Pulmonary artery endothelial cell (primary cell): ENCODE measurements at regions not wholly inside any gene's neighbourhood (a gene's known extent, or its start where the extent isn't known, plus 50 kb on each side); places are given as distances from the start of the nearest gene placed in this dataset.

Source experiments
- DNase-seq: peaks from one replicate; pipeline ENCODE4 v3.0.0-alpha.2; 2011; ENCODE audit warnings: low read depth, low spot score

DNA sequence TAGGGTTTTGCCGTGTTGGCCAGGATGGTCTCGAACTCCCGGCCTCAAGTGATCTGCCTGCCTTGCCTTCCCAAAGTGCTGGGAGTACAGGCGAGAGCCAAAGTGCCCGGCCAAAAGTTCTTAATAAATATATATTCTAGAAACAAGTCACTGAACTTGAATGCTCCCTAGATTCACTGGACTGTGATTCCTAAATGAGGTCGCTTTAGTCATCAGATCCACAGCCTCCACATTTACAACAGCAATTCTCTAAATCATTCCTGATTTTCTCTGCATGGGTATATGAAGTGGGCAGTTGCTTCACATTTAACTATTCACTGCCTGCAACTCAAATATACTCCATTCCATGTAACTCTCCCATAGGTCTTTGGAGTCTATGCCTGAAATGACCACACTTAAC, 813.0 kb downstream of the GALC start:
- no peak for DNase-seq

DNA sequence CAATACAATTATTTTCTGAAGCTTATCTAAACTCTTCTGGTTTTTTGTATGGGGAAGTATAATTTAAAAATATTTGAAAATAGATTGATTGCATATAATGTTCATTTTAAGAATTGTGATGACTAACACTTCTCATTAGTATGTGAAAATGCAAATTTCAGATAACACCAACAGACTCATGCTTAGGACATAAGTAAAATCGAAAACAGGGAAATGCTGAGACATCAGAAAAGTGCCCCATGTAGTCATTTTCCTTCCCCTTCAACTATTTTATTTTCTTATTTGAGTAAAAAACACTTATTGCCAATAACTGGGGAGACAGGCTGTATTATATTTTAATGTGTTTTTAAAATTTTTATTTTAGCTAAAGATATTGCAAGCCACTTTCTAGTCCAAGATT, 814.7 kb downstream of the GALC start:
- no peak for DNase-seq

DNA sequence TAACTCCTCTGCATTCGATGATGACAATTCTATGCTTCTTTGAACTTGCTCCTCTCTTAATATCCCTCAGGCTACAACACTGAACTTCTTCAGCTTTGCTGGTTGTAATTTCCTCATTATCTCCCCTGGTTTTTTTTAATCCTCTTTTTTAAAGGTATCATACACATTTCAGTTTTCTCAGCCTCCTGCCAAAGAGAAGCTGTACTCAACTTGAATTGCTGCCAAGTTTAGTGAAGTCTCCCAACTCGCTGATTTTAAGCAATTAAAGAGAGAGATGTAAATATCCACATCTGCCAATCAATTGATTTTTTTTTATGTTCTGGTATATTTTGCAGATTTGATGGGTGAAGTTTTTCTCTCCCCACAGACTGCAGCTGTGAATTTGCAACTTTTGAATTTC, 817.8 kb downstream of the GALC start:
- DNase-seq, result no peak

DNA sequence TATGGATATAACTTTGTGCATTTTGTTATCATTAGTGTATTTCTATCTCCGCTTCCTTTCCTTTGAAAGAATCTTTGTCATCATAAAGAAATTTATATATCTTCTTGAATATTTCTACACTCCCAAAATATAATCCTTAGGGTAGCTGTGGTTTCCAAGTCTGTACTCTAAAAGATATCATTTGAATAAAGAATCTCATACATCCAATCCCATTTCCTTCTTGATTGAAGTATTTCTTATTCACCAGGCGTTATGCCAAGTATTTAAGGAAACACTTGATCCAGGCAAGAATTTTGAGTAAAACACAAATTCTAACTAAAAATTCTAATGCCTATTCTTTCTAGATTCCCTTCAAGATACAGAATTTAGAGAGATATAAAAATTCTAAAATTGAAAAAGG, 821.8 kb downstream of the GALC start:
- no peak for DNase-seq

DNA sequence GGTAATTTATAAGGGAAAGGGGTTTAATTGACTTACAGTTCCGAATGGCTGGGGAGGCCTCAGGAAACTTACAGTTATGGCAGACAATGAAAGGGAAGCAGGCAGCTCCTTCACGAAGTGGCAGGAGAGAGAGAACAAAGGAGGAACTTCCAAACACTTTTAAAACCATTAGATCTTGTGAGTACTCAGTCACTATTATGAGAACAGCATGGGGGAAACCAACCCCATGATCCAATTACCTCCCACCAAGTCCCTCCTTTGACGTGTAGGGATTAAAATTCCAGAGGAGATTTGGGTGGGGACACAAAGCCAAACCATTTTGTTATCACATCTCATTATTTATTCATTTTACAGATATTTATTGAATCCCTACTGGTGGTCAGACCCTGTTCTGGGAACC, 822.8 kb downstream of the GALC start:
- DNase-seq, result no peak

DNA sequence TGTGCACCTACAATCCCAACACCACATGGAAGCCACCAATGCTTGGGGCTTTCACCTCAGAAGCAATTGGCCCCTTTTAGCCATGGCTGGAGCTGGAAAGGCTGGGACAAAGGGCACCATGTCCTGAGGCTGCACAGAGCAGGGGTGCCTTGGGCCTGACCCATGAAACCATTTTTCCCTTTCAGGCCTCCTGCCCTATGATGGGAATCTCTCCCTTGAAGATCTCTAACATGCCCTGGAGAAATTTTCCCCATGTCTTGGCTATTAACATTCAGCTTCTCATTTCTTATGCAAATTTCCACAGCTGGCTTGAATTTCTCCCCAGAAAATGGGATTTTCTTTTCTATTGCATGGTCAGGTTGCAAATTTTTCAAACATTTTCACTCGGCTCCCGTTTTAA, 823.6 kb downstream of the GALC start:
- no peak for DNase-seq

DNA sequence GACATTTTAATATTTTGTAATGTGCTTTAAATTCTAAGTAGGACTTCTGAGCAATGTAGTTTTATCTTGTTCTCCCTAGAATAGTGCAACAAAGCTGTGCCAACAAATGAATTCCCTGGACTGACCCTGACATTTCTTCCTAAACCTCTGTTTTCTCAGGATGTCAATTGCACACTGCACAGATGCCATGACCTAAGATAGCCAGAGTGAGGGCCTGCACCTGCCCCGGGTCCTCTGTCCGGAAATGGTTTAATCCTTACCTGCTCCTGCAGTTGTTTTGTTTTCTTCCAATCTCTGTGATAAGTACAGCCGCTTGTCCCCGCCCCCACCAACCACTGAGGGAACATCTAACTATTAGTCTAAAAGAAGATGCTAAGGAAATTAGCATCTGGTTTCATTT, 831.5 kb downstream of the GALC start:
- DNase-seq, result no peak

DNA sequence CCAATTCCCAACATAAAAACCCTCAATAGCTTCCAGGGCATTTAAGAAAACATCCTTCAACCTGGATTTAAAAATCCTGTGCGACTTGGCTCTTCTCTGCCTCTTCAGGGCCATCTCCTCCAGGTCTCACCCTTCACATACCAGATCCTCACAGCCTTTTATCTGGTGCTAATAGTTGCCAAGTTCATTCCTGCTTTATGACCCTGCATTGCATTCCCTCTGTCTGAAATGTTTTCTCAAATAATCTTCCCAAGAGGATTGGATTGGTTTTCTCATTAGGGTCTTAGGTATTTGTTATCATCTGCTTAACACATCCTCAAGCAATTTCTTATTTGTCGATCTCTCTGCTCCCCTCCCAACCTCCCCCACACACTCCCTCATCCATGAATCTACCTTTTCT, 832.0 kb downstream of the GALC start:
- no peak for DNase-seq

DNA sequence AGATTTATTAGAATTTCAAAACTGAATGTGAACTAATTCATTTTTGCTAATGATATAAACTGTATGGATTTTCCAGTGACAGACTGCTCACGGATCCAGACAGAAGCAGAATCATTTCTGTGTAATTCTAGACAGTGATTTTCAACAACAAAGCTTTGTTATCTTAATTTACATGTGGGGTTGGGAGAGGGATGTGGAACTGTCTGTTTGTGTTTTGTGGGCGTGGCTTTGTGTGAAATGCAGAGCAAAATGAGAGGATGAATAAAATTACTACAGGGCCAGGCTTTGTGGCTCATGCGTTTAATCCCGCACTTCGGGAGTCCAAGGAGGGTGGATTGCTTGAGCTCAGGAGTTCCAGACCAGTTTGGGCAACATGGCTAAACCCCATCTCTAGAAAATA, 834.7 kb downstream of the GALC start:
- DNase-seq, result no peak

DNA sequence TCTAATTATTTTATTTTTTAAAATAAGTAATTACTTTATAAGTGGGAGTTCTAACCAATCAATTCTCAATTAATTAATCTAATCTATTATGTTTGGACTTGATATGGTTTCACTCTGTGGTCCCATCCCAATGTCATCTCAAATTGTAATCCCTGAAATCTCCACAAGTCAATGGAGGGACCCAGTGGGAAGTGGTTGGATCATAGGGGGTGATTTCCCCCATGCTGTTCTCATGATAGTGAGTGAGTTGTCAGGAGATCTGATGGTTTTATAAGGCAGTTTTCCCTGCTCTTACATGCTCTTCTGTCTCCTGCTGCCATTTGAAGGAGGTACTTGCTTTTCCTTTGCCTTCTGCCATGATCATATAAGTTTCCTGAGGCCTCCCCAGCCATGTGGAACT, 836.1 kb downstream of the GALC start:
- no peak for DNase-seq

DNA sequence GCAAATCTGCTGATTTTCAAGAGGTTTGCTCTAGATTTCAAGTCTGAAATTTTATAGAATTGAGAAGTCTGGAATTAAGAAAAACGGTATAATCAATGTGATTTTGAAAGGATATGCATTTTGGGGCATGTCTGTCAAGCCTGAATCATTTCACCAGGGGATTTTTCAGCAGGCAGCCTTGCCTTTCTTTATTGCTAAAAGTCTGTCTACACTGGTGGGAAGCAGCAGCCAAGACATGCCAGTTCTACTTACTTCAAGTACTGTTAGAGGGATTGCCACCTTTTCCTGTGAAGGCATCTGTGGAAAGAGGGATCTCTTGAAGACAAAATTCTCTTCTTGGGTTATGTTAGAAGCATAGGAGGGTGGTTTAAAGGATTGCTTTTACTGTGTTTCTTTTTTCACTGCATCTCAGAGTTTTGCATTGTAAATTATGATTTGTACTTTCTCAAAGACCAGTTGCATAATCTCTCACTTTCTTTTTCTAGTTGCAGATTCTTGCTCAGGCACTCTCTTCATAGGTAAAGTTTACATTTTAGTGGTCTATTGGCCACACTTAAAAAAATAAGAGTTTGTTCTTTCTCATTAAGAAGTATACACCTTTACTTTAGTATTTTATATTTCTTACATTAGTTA, 837.0 kb downstream of the GALC start:
- no peak for DNase-seq

DNA sequence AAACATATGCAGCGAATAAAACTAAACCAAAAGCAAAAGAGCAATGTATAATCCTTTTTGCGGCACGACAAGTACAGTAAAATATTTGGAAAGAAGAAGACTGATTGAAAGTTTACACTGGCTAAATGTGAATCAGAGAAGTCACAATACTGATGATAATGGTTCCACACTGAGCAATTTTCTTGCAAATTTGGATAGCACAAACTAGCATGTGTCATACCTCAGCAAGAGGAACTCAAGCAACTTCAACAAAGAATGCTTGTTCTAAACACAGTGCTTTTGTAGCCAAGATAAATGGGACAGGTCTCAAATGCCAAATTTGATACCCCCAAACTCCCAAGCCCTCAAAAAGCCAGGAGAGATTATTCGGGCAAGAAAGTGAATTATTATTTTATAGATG, 839.1 kb downstream of the GALC start:
- no peak for DNase-seq

DNA sequence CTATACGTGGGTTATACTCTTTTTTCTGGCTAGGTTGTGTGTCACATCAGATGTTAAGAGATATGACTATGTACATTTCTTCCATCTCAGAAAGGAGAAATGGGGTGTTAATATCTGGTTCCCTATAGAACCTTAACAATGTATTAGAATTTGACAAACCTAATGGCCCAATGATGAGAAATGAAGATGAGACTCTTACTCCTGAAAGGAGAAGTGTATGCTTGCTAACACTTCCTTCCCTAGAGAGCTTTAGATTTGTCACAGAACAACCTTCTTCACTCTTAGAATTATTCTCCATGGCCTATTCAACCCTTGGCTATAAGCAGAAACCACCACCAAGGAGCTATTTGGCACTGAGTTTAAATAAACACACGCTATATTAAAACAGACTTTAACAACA, 839.6 kb downstream of the GALC start:
- DNase-seq, result no peak

DNA sequence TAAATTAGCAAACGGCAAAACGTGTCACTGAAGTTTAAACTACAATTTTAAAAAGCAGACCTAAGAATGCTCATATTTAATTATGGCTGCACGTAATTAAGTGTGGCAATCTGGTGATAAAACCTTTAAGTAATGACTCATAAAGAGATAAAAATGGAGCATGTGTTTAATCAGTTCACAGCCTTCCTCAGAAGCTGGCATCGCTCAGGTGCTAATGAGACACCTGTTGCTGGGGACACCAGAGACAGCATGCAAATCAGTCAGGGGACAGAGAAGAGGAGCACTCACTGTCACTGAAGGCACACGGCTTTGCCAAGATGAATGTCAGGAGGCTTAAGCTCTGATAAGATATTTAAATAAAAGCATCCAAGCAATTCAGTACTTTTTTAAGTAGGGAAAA, 840.3 kb downstream of the GALC start:
- DNase-seq, result no peak

DNA sequence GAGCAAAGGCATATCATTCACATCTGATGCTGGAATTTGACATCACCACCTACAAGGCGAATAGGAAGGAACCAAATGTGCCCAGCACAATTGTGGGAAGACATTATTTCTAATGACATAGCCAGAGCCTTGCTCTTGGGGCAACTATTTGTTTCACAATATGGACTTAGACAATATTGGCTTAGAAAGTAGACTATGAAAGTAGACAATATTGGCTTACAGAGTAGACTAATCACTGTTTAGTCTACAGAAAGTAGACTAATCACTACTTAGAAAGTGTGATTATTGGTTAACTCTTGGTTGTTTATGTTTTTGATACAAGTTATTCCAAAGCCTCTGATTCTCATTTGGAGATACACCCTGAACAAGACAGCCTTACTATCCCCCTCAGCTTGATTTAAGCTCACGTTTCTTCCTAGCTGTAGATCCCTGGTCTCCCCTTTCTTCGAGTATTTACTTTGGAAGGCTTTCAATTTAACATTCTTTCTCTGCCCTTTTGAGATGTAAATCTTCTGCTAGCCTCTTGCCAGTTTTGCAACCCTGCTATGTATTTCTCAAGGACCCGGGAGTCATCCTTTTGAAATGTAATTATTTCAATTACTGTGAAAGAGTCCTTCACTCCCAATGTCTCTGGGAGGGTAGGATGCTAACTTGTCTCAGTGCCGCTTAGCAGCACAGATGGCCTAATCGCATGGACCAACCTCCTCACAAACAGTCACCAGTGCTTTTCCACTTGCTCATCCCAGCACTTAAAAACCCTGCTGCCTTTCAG, 843.2 kb downstream of the GALC start:
- no peak for DNase-seq

DNA sequence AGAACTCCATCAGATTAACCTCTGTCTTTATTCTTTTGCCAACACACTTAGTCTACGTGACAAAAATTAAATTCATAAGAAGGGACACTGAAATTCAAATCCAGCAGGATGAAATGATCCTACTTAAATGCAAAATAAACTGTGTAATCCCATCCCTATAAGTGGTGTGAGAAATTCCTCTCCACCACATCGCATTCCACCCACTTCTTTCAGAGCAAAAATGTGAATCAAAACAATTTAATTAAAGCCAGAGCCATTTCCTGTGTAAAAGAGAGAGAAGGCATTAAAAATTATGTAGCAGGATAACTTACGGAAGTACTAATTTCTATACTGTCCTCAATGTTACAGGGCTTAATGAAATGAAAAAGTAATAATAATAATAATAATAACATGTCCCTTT, 844.3 kb downstream of the GALC start:
- DNase-seq, result no peak

DNA sequence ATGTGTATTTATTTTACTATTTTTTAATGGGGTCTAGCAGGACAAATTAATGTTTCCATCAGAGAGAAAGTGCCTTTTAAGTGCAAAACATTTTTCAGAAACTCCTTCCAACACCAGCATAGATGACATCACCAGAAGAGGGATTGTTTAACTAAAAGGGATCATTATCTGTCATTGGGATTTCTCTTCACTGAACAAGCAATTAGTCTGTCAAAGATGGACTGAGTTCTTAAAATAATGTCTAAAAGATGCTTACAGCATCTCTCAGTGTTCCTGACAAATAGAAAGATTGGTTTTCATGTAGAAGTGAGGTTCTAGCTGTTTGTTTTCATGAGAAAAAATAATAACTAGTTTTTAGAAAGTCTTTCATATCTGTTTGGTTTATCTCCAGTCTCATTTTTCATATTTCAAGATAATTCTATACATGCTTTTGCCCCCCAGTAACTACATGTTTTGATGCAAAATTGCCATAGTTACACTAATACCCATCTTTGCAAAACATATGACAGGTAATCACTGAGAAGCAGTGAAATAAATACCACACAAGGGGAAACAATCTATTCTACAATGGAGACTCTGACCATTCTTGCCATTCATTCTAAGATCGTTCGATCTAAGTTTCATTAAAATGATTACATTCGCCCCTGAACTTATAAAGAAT, 850.3 kb downstream of the GALC start:
- no peak for DNase-seq

DNA sequence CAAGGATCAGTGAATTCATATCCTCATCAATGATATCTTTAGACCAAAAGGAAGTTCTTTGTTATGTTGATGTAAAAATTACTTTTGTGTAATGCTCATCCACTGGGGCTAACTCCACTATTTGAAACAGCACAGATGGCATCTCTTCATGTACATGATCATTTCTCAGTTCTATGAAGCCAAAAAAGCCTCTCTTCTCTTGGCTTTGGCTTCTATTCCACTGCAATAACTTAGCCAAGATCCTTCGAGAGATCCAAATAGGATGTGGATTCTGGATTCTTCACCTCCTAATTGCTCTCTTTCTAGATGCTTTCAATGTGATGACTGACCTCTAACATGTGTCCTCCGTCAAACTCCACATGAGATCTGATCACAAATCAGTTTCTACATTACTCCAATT, 851.2 kb downstream of the GALC start:
- no peak for DNase-seq

DNA sequence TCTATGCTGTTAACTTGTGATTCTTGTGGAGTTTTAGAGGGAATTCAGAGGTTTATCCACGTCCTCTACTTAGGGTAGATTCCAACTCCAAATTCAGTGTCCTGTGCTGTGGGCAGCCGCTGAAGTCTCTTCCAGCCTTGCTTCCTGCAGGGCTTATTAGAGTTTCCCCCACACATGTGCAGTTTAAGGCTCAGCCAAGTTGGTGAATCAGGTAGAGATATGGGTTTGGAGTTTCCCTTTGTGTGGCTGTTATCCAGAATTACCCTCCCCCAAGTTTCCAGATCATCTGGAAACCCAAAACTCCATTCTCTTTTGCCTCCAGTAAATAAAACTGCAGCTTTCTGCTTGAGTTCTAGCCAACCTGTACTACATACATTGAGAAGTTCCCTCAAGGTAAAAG, 853.7 kb downstream of the GALC start:
- no peak for DNase-seq

DNA sequence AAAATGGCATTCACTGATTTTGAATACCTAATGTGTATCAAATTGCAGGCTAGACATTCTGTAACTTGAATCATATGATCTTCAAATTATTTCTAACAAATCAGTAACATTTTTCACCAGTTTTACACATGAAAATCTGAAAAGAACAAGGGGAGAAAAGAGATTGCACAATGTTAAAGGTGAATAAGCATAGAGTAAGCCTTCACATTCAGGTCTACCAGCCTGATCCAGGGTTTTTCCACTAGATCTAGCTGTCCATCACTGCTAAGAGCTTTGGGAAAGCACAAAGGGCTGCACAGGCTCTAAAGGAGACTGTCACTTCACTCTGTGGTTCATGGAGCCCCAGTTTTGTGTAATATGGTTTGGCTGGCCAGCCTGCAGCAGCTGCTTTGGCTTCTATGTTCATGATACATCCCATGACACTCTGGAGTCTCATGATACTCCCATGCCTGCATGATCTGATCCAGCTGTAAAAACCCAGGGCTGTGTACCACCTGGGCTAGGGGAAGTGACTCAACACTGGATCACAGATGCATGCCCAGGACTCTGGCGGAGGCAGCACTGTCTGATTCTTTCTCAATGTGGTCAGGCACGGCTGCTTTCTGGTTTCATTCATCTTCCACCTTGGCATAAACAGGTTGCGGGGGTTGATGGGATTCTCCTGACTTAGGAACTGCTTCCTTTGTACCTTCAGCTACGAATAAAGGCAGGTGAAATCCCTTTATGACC, 859.7 kb downstream of the GALC start:
- no peak for DNase-seq

DNA sequence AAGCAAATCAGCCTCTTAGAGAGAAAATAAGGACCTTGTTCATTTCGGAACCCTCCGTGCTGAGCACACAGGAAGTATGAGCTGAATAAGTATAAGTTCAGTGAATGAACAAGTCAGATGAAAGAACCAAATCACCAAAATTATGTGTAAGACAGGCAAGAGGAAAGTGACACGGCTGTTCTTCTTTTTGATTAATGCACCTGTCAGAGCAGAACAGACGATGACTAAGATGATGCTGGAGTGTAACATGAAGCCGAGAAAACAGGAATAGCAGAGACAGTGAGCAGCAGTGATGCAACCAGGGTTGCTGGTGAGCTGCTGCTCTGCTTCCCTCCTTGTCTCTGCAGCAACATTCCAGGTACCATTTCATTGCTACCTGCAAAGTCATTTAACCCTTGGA, 861.1 kb downstream of the GALC start:
- no peak for DNase-seq

DNA sequence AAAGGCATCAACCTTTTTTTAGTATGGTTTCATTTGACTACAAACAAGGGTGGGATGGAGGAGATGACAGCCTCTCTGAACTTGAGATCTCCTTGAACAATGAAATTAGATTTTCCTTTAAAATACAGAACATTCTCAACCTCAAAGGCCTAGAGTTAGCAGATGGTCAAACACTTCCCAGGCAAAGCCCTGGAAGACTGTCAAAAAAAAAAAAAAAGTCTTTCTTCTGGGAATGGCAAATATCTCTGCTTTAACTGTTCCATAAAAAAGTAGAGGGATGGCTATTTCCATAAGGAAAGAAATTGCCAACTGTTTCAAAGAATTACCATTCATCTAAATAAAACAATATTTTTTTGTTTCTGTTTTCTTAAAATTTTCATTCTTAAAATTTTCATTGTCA, 870.8 kb downstream of the GALC start:
- DNase-seq, result no peak
